GM18511 (cell line): ENCODE measurements at regions not wholly inside any gene's neighbourhood (a gene's known extent, or its start where the extent isn't known, plus 50 kb on each side); places are given as distances from the start of the nearest gene placed in this dataset.
"Not testable (repeated sequence)": the region's sequence is repeated elsewhere in the genome, so short reads cannot be mapped to it uniquely, and the experiment has no call there.

Source experiments
- ATAC-seq: cut with Tn5 transposase; IDR thresholded peaks from one replicate; pipeline ENCODE4 v1.9.1; 2021; ENCODE audit warnings: mild to moderate bottlenecking, moderate library complexity; ENCODE audit not compliant: unreplicated experiment

DNA sequence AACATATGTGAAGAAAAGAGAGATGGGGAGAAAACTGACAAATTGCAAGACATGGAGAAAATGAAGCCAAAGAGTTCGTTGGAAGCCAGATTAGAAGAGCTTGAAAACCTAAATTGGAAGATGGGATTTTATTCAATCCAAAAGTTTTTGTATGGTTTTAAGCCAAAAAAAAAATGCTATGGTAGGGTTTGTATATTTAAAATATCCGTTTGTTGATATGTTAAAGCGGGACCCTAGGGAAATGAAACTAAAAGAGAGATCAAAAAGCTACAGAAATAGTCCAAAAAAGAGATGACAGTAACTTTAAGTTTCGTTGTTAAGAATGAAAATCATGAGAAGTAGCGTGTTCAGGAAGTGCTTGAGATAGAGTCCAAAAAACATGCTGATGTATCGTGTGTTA is 617.7 kb upstream of the ADGRL2 start:
- no peak for ATAC-seq

DNA sequence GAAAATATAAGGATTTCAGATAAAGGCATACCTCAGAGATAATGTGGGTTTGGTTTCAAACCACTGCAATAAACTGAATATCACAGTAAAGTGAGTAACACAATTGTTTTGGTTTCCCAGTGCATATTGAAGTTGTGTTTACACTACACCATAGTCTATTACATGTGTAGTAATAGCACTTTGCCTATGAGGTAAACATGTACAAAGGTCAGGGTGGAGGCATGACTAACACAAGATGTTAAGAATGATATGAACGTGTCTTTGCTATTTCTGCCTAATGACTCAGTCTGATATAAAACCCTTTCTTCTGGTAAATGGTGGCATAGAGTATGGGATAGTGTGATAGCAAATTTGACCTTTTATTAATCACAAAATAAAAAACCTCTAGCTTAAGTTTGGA is 621.5 kb upstream of the ADGRL2 start:
- ATAC-seq = no peak

DNA sequence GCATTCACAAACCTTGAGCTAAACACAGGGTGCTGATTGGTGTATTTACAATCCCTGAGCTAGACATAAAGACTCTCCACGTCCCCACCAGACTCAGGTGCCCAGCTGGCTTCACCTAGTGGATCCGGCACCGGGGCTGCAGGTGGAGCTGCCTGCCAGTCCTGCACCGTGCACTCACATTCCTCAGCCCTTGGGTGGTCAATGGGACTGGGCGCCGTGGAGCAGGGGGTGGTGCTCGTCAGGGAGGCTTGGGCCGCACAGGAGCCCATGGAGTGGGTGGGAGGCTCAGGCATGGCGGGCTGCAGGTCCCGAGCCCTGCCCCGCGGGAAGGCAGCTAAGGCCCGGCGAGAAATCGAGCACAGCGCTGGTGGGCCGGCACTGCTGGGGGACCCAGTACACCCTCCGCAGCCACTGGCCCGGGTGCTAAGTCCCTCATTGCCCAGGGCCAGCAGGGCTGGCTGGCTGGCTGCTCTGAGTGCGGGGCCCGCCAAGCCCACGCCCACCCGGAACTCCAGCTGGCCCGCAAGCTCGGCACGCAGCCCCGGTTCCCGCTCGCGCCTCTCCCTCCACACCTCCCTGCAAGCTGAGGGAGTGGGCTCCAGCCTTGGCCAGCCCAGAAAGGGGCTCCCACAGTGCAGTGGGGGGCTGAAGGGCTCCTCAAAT is 622.2 kb upstream of the ADGRL2 start:
- not testable (repeated sequence) for ATAC-seq

DNA sequence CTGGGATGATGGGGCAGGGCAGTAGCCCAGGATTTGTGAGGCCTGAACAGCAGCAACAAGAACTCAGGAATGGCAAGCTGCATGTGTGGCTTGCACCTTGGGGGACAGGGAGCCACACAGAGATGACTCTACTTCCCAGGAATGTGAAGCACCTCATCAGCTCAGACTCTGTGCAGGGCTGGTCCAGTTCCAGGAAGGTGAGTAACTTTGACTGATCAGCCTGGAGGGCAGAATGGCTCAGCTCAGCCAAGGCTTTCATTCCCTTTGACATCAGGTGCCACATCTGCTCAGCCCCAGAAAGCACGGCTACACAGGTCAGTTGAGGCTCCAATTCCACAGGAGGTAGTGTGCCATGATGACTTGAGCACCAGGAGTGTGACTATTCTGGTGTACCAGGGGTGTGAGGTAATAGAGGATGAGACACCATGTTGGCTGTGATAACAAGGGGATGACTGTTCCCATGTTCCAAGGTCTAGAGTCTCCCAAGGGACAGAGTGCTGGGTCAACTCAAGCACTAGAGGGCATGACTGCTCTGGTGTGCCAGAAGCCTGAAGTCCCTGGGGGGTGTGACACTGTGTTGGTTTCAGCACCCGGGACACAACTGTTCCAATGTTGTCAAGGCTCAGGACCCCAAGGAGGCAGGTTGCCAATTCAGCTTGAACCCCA is 625.8 kb upstream of the ADGRL2 start:
- no peak for ATAC-seq

DNA sequence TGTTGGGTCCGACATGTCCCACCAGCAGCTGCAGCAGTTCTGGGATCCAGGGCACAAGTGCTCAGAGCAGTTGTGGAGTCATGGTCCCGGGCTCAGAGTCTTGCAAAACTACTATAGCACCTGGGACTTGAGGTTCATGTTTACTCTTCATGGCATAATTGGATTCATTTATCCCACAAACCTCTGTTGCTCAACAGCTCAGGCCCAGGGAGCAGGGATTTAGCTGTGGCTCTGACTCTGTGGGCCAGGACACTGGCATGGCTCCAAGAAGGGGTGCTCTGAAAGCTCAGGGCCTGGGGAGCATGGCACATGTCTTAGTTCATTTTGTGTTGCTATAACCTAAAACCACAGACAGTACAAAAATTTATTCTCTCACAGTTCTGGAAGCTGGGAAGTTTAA is 626.7 kb upstream of the ADGRL2 start:
- no peak for ATAC-seq

DNA sequence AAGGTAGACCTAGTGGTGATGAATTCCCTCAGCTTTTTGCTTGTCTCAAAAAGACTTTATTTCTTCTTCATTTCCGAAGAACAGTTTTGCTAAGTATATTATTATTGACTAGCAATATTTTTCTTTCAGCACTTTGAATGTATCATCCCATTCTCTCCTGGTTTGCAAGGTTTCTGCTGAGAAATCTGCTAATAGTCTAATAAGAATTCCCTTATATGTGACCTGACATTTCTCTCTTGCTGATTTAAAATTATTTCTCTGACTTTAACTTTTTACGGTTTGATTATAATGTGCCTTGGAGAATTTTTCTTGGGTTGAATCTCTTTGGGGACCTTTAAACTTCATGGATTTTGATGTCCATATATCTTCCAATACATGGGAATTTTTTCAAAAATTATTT is 628.3 kb upstream of the ADGRL2 start:
- ATAC-seq = no peak

DNA sequence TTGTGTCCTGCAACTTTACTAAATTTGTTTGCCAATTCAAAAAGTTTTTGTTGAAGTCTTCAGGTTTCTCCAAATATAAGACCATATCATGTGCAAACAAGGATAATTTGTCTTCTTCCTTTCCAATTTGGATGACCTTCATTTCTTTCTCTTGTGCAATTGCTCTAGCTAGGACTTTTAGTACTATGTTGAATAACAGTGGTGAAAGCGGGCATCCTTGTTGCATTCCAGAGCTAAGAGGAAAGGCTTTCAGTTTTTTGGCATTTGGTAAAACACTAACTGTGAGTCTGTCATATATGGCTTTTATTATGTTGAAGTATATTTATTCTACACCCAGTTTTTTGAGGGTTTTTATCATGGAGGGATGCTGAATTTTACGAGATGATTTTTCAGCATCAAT is 630.0 kb upstream of the ADGRL2 start:
- no peak for ATAC-seq

DNA sequence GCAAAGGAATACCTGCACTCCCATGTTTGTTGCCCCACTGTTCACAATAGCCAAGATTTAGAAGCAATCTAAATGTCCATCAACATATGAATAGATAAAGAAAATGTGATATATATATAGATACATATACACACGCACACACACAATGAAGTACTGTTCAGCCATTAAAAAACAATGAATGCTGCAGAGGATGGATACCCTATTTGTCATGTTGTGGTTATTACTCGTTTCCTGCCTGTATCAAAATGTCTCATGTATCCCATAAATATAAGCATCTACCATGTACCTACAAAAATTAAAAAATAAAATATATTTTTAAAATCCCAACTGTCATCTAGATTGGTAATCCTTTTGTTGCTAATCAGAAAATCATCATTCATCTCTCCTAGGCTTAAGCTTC is 634.8 kb upstream of the ADGRL2 start:
- ATAC-seq = no peak

DNA sequence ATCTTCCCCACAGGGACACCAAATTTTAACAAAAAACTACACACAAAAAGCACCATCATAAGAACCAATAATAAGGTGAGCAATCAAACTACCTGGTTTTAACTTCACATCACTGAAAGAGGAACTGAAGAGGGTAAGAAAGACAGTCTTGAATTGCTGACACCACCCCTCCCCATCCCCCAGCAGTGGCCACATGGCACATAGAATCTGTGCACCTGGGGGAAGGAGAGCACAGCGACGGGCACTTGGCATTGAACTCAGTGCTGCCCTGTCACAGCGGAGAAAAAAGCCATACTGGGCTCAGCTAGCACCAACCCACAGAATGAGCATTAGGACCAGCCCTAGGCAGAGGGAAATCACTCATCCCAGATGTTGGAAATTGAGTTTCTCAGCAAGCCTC is 640.0 kb upstream of the ADGRL2 start:
- no peak for ATAC-seq

DNA sequence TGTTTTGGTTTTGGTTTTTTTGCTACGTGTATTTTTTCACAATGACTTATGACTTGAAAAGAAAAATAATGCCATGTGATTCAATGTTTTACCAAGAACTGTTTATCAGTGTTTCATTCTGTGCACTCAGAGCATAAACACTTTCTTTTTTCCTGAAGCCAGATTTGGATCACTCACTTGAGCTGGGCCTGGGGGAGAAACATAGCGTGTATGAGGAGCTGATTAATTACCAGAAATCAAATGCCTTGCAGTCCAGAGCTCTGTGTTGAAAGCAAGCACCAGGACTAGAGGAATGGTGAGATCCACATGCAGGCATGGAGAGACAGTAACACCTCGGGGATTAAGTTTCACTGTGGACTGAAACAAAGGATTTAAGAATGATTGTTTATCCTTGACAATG is 642.1 kb upstream of the ADGRL2 start:
- ATAC-seq = no peak

DNA sequence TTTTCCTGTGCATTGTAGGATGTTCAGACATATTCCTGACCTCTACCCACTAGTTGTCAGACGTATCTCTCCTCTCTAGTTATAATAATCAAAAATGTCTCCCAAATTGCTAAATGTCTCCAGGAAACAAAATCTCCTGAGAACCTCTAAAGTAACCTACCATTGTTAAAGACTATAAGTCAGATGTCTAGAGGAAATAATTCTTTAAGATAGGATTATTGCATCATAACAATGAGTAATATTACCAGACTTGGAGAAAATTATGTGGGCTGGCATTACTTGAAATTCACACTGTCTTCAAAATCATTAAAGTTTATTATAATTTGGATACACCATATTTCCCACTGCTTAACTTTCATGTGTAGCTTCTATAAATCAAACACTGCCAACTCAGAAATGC is 643.0 kb upstream of the ADGRL2 start:
- no peak for ATAC-seq

DNA sequence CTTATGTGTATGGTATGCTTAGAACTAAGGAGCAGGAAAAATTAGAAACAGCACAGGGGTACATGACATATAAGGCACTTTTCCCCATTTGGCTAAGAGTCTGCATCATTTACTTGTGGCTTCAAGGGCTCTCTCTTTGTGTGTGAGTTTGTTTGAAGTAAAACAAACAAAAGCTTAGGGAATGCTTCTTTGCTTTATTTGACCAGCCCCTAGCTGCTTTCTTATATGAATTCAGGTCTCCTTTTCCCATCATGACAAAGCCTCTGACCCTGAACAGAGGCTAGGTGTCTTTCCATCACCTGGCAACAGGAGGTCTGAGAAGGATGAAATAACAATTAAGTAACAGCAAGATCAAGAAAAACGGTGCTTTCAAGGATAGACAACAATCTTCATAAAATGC is 643.8 kb upstream of the ADGRL2 start:
- no peak for ATAC-seq

DNA sequence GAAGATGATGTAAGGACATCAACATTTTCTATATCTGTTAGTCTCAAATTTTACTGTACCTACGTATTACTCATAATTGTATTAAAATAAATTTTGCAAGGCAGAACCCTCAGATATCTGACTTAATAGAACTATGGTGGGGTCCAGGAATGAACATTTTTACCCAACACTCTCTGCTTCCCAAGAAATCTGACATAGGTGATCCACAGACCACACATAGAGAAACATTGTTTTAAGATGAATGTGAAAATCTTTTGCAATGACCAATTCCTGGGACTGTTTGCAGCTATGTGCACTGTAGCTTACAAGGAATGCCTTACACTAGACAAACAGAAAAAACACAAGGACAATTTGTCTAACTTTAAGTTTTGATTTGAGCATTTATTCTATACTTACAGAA is 645.6 kb upstream of the ADGRL2 start:
- no peak for ATAC-seq

DNA sequence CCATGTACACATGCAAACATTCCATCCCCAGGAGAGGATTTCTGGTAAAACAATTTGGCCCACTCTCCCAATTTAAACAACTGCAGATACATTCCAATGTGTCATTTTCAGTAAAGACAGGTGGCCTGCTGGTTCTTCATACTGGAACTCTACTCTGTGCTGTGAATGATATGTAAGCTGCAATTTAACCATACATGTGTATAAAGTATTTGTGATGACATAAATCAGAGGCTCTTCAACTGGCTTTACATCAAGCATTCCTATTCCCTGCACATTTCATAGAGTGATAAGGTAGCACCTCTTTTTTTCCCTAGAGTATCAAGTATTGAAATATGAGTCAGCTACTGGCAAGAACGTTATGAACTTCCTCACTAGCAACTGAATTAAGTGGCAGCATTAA is 649.5 kb upstream of the ADGRL2 start:
- ATAC-seq = no peak

DNA sequence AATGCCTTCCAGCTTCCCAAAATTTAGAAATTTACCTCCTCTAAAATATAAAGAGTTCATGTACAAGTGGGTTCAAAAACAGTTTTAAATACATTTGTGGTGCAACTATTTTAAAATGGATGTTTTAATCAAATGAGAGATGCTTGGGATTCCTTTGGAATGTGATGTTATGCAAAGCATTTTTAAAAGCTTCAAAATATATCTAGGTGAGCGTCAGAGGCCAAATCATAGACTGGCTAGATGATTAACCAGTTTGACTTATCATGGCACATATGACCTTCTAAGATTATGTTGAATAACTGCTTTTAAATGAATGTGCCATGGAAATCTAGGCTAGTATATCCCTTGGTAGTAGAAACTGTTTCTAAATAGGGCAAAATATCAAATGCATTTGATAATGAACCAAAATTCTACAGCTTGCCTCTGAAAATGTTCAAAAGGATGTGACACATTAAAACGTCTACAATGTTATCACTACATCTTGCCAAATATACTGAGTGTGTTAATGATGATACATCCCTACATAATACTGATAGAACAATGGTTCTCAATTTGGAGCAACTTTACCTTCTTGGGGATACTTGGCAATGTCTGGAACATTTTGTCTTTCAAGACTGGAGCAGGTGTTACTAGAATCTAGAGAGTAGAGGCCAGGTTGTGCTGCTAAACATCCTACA is 650.9 kb upstream of the ADGRL2 start:
- no peak for ATAC-seq

DNA sequence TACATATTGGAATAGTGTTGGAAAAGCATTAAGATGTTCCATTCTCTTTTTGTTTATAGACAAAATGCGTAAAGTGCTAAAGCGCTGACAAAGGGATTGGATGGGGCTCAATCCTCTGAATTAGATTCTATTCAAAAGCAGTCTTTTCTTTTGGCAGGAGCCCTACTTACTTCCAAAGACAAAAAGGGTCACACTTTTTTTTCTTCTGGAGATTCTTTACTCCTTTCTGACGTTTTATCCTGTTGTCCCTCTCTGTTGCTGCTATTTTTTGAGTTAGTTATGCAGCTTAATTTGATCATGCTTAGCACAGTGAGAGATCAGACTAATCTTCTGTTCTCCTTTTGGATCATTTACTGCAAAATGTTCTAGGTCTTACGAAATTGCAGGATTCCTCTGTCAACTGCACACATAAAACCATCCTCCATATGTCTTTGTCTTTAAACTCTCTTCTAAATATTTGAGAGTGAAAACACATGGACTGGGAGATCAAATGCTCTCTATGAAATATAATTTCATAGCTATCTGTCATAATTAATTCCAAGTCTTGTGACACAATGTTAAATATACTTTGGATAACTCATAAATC is 656.4 kb upstream of the ADGRL2 start:
- no peak for ATAC-seq

DNA sequence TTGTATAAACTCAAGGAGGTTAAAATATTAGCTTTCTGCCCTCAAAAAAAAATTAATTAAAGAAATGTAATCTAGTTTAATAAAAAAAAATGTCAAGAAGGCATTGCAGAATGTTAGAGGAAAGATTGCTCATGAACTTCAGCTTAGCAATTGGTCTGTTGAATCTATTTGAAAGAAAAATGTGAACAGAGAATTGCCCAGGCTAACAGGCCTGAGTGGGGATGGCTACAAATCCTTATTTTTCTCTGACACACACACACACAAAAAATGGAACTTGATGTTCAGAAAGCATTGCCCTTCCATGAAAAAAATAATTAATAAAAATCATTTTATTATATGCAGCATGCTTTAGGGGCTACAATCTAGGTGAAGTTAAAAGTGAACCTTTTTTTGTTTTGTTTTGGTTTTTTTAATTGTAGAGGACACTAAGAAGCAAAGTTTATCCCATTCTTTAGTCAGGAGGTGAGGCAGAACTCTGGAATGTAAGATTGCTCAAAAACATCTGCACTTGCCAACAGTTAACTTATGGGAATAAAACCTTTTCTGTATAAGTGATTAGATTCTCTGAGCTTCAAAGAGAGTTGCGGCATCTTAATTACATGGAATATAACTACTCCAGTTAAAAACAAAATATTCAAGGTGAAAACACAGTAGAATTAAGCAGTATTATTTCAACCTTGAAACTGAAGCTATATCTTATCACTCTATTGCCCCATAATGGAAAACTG is 658.5 kb upstream of the ADGRL2 start:
- ATAC-seq = no peak

DNA sequence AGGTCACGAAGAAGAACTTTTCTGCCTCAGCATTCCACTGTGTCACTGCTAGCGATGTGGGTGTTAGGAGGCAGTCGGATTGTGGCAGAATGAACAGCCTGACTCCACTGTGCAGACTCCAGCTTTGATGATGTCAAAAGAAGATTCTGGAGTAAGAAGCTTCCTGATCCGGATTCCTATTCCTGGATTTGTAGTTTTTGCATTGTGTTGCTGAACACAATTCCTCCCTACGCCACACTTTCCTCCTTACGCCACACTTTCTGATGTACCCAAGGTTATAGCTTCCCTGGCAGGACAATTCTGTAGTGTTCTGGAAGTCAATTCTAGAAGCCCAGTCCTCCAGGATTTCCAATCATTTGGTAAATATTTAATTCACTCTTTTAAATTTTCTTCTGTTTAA is 665.2 kb upstream of the ADGRL2 start:
- no peak for ATAC-seq

DNA sequence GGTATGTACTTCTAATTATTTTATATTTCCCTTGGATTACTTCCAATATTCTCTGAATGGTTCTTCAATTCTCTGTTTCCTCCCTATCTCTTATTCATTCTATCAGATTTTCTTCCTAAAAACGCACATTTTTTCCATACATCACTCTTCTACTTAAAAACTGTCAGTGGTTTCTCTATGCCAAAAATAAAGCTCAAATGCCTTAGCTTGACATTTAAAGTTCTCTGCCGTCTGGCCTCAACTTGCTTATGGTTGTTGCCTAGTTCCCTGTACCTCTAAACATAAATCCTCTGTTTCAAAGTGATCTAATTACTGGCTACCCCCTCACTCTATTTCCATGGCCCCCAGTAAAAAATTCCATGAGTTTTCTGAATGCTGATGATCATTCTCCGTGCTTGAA is 671.0 kb upstream of the ADGRL2 start:
- ATAC-seq = no peak

DNA sequence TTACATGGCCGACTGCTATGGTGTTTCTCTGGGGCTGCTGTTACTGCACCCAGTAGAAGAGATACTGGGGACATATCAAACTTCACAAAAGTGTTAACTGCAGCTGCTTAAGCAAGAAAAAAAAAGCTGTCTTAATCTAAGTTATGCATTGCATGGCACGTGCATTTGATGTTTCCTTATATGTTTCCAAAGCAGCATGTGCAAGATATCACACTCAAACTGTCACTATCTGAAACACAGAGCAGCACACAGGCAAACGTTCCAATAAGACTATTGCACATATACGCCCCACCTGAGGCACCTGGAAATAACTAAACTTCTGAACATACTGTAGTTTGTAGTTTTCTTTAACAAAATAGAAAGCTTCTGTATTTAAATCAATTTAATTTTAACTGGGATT is 671.4 kb upstream of the ADGRL2 start:
- ATAC-seq = no peak

DNA sequence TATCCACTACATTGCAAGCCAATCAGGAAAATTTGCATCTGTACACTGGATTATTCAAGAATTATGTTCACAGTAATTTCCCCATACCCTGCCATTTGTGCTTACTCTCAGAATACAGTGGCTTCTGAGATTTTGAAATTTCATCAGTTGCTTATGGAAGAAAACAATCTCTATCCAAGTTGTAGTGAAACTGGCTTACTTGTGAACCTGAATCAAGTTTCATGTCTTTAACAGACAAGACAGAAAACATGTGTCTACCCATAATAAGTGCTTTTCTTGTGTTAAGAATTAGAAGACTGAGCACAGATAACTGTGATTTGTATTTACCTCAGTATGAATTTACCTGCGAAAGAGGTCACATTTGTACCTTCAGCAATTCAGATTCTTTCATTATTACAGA is 672.7 kb upstream of the ADGRL2 start:
- ATAC-seq = no peak
